Mesendoderm (in vitro differentiated cells): ENCODE measurements at regions not wholly inside any gene's neighbourhood (a gene's known extent, or its start where the extent isn't known, plus 50 kb on each side); places are given as distances from the start of the nearest gene placed in this dataset.

ENCODE experiments used
- DNase-seq: peaks from one replicate; pipeline ENCODE4 v3.0.0; 2013
- H2AK5ac ChIP-seq: 2 replicates; pipeline ENCODE4 v1.6.1; 2013; ENCODE audit warnings: low read length, inconsistent platforms
- H2BK120ac ChIP-seq: 2 replicates; pipeline ENCODE4 v1.6.1; 2013; ENCODE audit warnings: low read depth, mild to moderate bottlenecking, low read length, moderate library complexity, mixed read lengths
- H2BK15ac ChIP-seq: replicated peaks from 2 replicates; pipeline ENCODE4 v1.6.1; 2013; ENCODE audit warnings: low read depth, mild to moderate bottlenecking, moderate library complexity
- H2BK5ac ChIP-seq: 2 replicates; pipeline ENCODE4 v1.6.1; 2013; ENCODE audit warnings: low read length, inconsistent platforms
- H3K18ac ChIP-seq: 2 replicates; pipeline ENCODE4 v1.6.1; 2013; ENCODE audit warnings: mild to moderate bottlenecking, low read length, mixed read lengths
- H3K23ac ChIP-seq: one replicate; pipeline ENCODE4 v1.6.1; 2013; ENCODE audit warnings: low read length
- H3K27ac ChIP-seq: 2 replicates; pipeline ENCODE4 v1.5.1; 2013; ENCODE audit warnings: low read depth, mild to moderate bottlenecking, inconsistent platforms, low read length, moderate library complexity
- H3K27me3 ChIP-seq: 2 replicates; pipeline ENCODE4 v1.6.1; 2013; ENCODE audit warnings: low read length, control low read depth, mild to moderate bottlenecking, inconsistent platforms; ENCODE audit not compliant: insufficient read depth, poor library complexity
- H3K36me3 ChIP-seq: 2 replicates; pipeline ENCODE4 v1.6.1; 2013; ENCODE audit warnings: low read length, inconsistent platforms; ENCODE audit not compliant: control insufficient read depth, insufficient read depth
- H3K4ac ChIP-seq: one replicate; pipeline ENCODE4 v1.6.1; 2013; ENCODE audit warnings: low read depth, mild to moderate bottlenecking, low read length, moderate library complexity
- H3K4me1 ChIP-seq: 2 replicates; pipeline ENCODE4 v1.6.1; 2013; ENCODE audit warnings: low read depth, low read length, inconsistent platforms; ENCODE audit not compliant: control insufficient read depth
- H3K4me2 ChIP-seq: 2 replicates; pipeline ENCODE4 v1.6.1; 2013; ENCODE audit warnings: low read length
- H3K4me3 ChIP-seq: 2 replicates; pipeline ENCODE4 v1.5.1; 2013; ENCODE audit warnings: mild to moderate bottlenecking, low read length
- H3K56ac ChIP-seq: one replicate; pipeline ENCODE4 v1.6.1; 2013; ENCODE audit warnings: low read length
- H3K79me1 ChIP-seq: 2 replicates; pipeline ENCODE4 v1.6.1; 2013; ENCODE audit warnings: low read length, inconsistent platforms
- H3K79me2 ChIP-seq: 2 replicates; pipeline ENCODE4 v1.6.1; 2013; ENCODE audit warnings: mild to moderate bottlenecking, low read length; ENCODE audit not compliant: control insufficient read depth, insufficient read depth
- H3K9ac ChIP-seq: 2 replicates; pipeline ENCODE4 v1.6.1; 2013; ENCODE audit warnings: low read length, inconsistent platforms
- H4K5ac ChIP-seq: one replicate; pipeline ENCODE4 v1.6.1; 2013; ENCODE audit warnings: low read length
- H4K8ac ChIP-seq: one replicate; pipeline ENCODE4 v1.6.1; 2013; ENCODE audit warnings: low read depth, mild to moderate bottlenecking, control low read depth, low read length, moderate library complexity
- WGBS: extraction: QIAGEN DNeasy Blood & Tissue Kit; methylation state at CpG from one replicate; pipeline ENCODE4 v1.1.7; 2013; ENCODE audit warnings: low lambda C conversion rate, missing lambda C conversion rate; ENCODE audit not compliant: insufficient coverage; ENCODE audit errors: extremely low coverage; 5-methylcytosine and 5-hydroxymethylcytosine counted together

DNA sequence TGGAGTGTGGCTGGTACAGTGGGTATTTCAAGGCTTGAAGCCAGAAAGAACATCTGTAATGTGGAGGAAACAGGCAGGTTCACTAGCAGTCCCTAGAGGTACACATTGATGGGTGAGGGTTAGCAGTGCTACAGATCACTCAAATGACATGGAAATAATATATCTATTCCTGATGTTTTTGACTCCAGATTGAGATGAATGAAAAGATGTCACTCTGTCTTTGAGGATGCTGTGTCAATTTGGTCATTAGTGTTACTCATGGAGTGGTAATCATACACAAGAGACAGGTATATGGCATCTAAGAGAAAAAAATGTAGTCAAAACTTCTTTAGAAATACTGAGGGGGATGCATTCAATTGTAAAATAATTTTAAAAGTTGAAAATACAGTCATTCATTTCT is 135.1 kb downstream of the ZIC1 start:
- no peaks in the 10 kb centered on the region for H3K4me1 ChIP-seq
- no peak overlapping the region for H3K4me3 ChIP-seq
- H4K8ac ChIP-seq: no peak overlapping the region
- no peak overlapping the region for H3K18ac ChIP-seq
- H3K9ac ChIP-seq: no peak overlapping the region
- H3K4me2 ChIP-seq: no peak overlapping the region
- H4K5ac ChIP-seq: no peak overlapping the region
- no peak overlapping the region for H2BK5ac ChIP-seq
- H3K4ac ChIP-seq: no peak overlapping the region
- no peaks in the 10 kb centered on the region for H3K36me3 ChIP-seq
- no peak overlapping the region for H3K23ac ChIP-seq
- H3K79me1 ChIP-seq: no peaks in the 10 kb centered on the region
- H3K27me3 ChIP-seq: no peaks in the 10 kb centered on the region
- no peaks in the 10 kb centered on the region for H3K79me2 ChIP-seq
- H2BK120ac ChIP-seq: no peak overlapping the region
- no peak overlapping the region for H3K56ac ChIP-seq
- DNase-seq: no peak
- H2AK5ac ChIP-seq: no peak overlapping the region
- H2BK15ac ChIP-seq: no peak overlapping the region
- H3K27ac ChIP-seq: no peak overlapping the region

GRCh38 chr3:147551491-147551890 is 142.3 kb downstream of the ZIC1 start:
- H3K36me3 ChIP-seq: no peaks in the 10 kb centered on the region

DNA sequence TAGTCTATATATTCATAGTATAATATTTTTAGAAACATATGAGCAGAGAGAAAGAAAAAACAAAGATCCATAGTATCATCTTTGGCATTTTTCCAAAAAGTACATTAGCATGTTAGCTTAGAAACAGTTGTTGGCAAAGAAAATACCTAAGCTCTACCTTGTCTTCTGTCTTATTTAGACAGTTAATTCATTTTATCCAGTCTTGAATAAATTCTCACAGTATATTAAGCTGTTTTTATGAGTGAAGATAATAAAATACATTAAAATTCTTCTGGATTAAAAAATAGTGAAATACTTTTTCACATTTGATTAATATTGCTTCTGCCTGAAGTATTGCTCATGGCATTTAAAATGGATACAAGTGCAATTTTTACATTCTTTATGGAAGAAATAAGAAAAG is 145.2 kb downstream of the ZIC1 start:
- no peak overlapping the region for H3K56ac ChIP-seq
- no peaks in the 10 kb centered on the region for H3K4me1 ChIP-seq
- no peak overlapping the region for H3K23ac ChIP-seq
- H3K9ac ChIP-seq: no peak overlapping the region
- H4K5ac ChIP-seq: no peak overlapping the region
- H3K4me3 ChIP-seq: no peak overlapping the region
- H3K27me3 ChIP-seq: no peaks in the 10 kb centered on the region
- H2BK5ac ChIP-seq: no peak overlapping the region
- H3K18ac ChIP-seq: no peak overlapping the region
- no peaks in the 10 kb centered on the region for H3K79me1 ChIP-seq
- H4K8ac ChIP-seq: no peak overlapping the region
- H3K79me2 ChIP-seq: no peaks in the 10 kb centered on the region
- DNase-seq: no peak
- H2AK5ac ChIP-seq: no peak overlapping the region
- H2BK15ac ChIP-seq: no peak overlapping the region
- no peak overlapping the region for H3K4ac ChIP-seq
- no peak overlapping the region for H3K27ac ChIP-seq
- no peak overlapping the region for H3K4me2 ChIP-seq
- H2BK120ac ChIP-seq: no peak overlapping the region
- no peaks in the 10 kb centered on the region for H3K36me3 ChIP-seq

More at GRCh38 chr3:147551491-147551890, 142.3 kb downstream of the ZIC1 start:
- no CpG with 5 or more reads among the region's 3 CpGs for WGBS
- Histone ChIP-seq H3K4me2 (no peak overlapping the region), H3K4me1 (no peaks in the 10 kb centered on the region), H3K27me3 (no peaks in the 10 kb centered on the region), H3K79me2 (no peaks in the 10 kb centered on the region), H2AK5ac (no peak overlapping the region), H2BK15ac (no peak overlapping the region), H3K23ac (no peak overlapping the region), H3K79me1 (no peaks in the 10 kb centered on the region), H3K4ac (no peak overlapping the region), H2BK5ac (no peak overlapping the region), H3K18ac (no peak overlapping the region), H3K27ac (no peak overlapping the region), H3K4me3 (no peak overlapping the region), H4K5ac (no peak overlapping the region), H3K56ac (no peak overlapping the region), H3K9ac (no peak overlapping the region), H2BK120ac (no peak overlapping the region), H4K8ac (no peak overlapping the region)
- no peak for DNase-seq

DNA sequence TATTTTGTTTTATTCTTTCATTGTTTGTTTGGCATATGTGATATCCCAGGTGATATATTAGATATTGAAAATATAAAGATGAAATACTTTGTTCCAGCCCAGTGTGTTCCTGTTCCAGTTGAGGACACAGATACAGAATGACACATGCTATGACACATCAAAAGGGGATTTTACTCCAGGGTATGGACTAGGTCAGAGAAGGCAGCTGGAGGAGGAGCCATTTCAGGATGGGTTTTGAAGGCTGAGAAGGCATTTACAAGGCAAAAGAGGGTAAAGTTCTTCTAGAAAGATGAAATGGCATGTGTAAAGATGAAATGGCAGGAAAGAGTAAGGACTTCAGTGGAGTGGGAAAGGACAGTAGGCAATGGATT is 163.8 kb downstream of the ZIC1 start:
- no peak overlapping the region for H2AK5ac ChIP-seq
- H3K56ac ChIP-seq: no peak overlapping the region
- H3K4me2 ChIP-seq: no peak overlapping the region
- H3K4ac ChIP-seq: no peak overlapping the region
- no peaks in the 10 kb centered on the region for H3K27me3 ChIP-seq
- H3K79me1 ChIP-seq: no peaks in the 10 kb centered on the region
- H2BK15ac ChIP-seq: no peak overlapping the region
- no peak overlapping the region for H4K5ac ChIP-seq
- H3K18ac ChIP-seq: no peak overlapping the region
- no peaks in the 10 kb centered on the region for H3K79me2 ChIP-seq
- H4K8ac ChIP-seq: no peak overlapping the region
- no peak overlapping the region for H3K27ac ChIP-seq
- no peak overlapping the region for H3K4me3 ChIP-seq
- H3K9ac ChIP-seq: no peak overlapping the region
- H3K36me3 ChIP-seq: no peaks in the 10 kb centered on the region
- no peak overlapping the region for H3K23ac ChIP-seq
- DNase-seq: no peak
- H3K4me1 ChIP-seq: no peaks in the 10 kb centered on the region
- H2BK120ac ChIP-seq: no peak overlapping the region
- no peak overlapping the region for H2BK5ac ChIP-seq

GRCh38 chr3:147574621-147575020 is 165.5 kb downstream of the ZIC1 start:
- H3K4me2 ChIP-seq: no peak overlapping the region
- no peak overlapping the region for H3K27ac ChIP-seq
- H4K8ac ChIP-seq: no peak overlapping the region
- no peak overlapping the region for H2AK5ac ChIP-seq
- no peak overlapping the region for H3K9ac ChIP-seq
- H3K4me1 ChIP-seq: no peaks in the 10 kb centered on the region
- no peak overlapping the region for H3K56ac ChIP-seq
- H3K79me1 ChIP-seq: no peaks in the 10 kb centered on the region
- H4K5ac ChIP-seq: no peak overlapping the region
- no CpG with 5 or more reads among the region's 1 CpG for WGBS
- H3K23ac ChIP-seq: no peak overlapping the region
- no peak overlapping the region for H2BK120ac ChIP-seq
- no peaks in the 10 kb centered on the region for H3K36me3 ChIP-seq
- H3K4me3 ChIP-seq: no peak overlapping the region
- no peaks in the 10 kb centered on the region for H3K79me2 ChIP-seq
- no peaks in the 10 kb centered on the region for H3K27me3 ChIP-seq
- no peak for DNase-seq
- H2BK15ac ChIP-seq: no peak overlapping the region
- H2BK5ac ChIP-seq: no peak overlapping the region
- H3K18ac ChIP-seq: no peak overlapping the region
- no peak overlapping the region for H3K4ac ChIP-seq

DNA sequence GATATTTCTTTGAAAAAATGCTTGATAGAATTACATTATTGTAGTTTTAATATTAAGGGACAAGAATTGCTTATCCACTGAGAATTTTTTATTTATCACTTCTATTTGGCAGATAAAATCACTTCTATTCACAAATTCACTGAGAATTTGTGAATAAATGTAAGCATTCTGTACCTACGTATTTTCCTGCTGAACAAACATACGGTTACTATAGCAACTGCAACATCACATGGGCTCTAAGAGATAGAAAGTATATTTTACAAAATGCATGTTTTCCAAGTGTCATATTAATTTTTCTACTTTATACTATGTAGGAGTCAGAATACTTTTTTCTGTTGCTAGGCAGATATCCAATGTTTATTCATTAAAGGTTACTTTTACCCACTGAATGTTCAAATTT is 166.2 kb downstream of the ZIC1 start:
- no peak overlapping the region for H2AK5ac ChIP-seq
- no peaks in the 10 kb centered on the region for H3K79me2 ChIP-seq
- no peak overlapping the region for H3K9ac ChIP-seq
- no peak overlapping the region for H2BK5ac ChIP-seq
- H3K36me3 ChIP-seq: no peaks in the 10 kb centered on the region
- no peak overlapping the region for H3K18ac ChIP-seq
- no peak overlapping the region for H2BK120ac ChIP-seq
- no peaks in the 10 kb centered on the region for H3K79me1 ChIP-seq
- no peak overlapping the region for H2BK15ac ChIP-seq
- no CpG with 5 or more reads among the region's 2 CpGs for WGBS
- H3K4me2 ChIP-seq: no peak overlapping the region
- no peaks in the 10 kb centered on the region for H3K27me3 ChIP-seq
- no peak overlapping the region for H3K4ac ChIP-seq
- H3K27ac ChIP-seq: no peak overlapping the region
- no peak overlapping the region for H4K8ac ChIP-seq
- no peak overlapping the region for H3K56ac ChIP-seq
- H3K23ac ChIP-seq: no peak overlapping the region
- no peak overlapping the region for H3K4me3 ChIP-seq
- H3K4me1 ChIP-seq: no peaks in the 10 kb centered on the region
- DNase-seq: no peak
- H4K5ac ChIP-seq: no peak overlapping the region
